ENCODE measurements at regions not wholly inside any gene's neighbourhood (a gene's known extent, or its start where the extent isn't known, plus 50 kb on each side); places are given as distances from the start of the nearest gene placed in this dataset.
A peak's percentile ranks its signal among the peaks of the same experiment; 100 is the strongest.

- TF ChIP-seq FOXM1 (IDR thresholded peaks at IDR 0.05; ENCODE audit: borderline replicate concordance, low read depth) (no peak), CREB1 (IDR thresholded peaks at IDR 0.05; ENCODE audit: low read depth) (no peak), YY1 (IDR thresholded peaks at IDR 0.05; ENCODE audit: low read depth) (no peak), ZBTB7A (IDR thresholded peaks at IDR 0.05; ENCODE audit: low read depth) (no peak), RAD21 (IDR thresholded peaks at IDR 0.05; ENCODE audit: low read depth) (no peak), EGR1 (IDR thresholded peaks at IDR 0.05) (no peak), TAF1 (IDR thresholded peaks at IDR 0.05; ENCODE audit: low read depth) (no peak), CEBPB (IDR thresholded peaks at IDR 0.05) (no peak), EP300 (IDR thresholded peaks at IDR 0.05; ENCODE audit: borderline replicate concordance) (no peak), REST (IDR thresholded peaks at IDR 0.05; ENCODE audit: low read depth) (no peak), TCF12 (IDR thresholded peaks at IDR 0.05; ENCODE audit: low read depth) (no peak), NFIC (IDR thresholded peaks at IDR 0.05) (no peak), TEAD4 (IDR thresholded peaks at IDR 0.05) (no peak)
- TF ChIP-seq, protein P1, sequence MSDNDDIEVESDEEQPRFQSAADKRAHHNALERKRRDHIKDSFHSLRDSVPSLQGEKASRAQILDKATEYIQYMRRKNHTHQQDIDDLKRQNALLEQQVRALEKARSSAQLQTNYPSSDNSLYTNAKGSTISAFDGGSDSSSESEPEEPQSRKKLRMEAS (IDR thresholded peaks at IDR 0.05): no peak
- TF ChIP-seq, protein P2, sequence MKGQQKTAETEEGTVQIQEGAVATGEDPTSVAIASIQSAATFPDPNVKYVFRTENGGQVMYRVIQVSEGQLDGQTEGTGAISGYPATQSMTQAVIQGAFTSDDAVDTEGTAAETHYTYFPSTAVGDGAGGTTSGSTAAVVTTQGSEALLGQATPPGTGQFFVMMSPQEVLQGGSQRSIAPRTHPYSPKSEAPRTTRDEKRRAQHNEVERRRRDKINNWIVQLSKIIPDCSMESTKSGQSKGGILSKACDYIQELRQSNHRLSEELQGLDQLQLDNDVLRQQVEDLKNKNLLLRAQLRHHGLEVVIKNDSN (IDR thresholded peaks at IDR 0.05): no peak
Measured at GRCh38 chr7:26441611-26442277, 150.1 kb downstream of the SNX10 start.

DNA sequence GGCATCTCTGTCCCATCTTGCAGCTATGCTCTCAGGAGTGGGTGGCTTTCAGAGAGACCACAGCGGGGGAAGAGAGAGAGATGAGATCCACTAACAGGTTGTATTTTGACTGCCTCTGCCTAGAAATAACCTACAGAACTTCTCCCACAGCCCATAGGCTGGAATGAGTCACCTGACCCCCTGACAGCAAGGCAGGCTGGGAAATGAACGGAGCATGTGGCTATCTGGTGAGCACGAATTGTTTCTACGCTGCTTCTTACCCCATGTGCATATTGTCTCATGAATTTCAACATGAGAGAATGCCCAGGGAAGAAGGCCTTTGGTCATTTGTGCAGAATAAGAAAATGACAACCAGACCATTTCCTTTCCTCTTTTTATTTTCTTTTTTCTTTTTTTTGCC is 151.3 kb downstream of the SNX10 start:
- TF ChIP-seq, protein P2 (IDR thresholded peaks at IDR 0.05): peak; percentile 45; the same call in 1 of the 2 replicates
- TF ChIP-seq CREB1 (IDR thresholded peaks at IDR 0.05; ENCODE audit: low read depth): no peak

DNA sequence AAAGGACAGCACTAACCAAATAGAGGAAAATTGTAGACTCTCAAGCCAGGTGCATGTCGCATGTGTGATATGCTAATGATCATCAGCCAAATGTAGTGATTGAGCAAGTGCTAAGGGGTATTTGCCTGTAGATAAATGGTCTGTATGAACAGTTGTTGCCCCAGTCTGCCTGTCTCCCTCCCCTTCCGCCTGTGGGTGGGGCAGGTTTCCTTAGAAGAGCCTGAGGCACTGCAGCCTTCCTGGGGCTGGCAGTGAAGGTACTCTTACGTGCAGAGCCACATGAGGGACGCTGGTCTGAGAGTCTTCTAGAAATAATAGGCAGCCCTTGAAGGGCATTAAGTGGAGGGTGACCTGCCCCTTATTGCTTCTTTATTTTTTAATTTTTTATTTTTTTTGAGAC is 152.1 kb downstream of the SNX10 start:
- no peak for TF ChIP-seq TCF12 (IDR thresholded peaks at IDR 0.05; ENCODE audit: low read depth)
- no peak for TF ChIP-seq REST (IDR thresholded peaks at IDR 0.05; ENCODE audit: low read depth)
- TF ChIP-seq NFIC (IDR thresholded peaks at IDR 0.05): no peak
- no peak for TF ChIP-seq YY1 (IDR thresholded peaks at IDR 0.05; ENCODE audit: low read depth)

DNA sequence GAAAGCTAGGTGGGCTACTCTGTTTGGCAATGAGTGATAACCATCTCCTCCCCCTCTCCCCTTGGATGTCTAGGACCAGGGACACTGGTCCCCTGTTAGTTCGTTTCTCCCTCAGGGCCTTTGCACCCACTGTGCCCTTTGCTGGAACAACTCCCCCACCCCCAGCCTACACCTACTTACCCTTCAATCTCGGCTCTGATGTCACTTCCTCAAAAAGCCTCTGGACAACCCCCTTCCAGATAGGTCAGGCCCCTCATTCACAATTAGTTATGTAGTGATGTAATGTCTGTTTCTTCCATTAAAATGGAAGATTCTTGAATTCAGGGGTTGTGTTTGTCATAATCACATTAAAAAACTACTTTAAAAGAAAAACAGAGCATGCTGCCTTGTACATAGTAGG is 152.9 kb downstream of the SNX10 start:
- no peak for TF ChIP-seq YY1 (IDR thresholded peaks at IDR 0.05; ENCODE audit: low read depth)
- TF ChIP-seq, protein P1 (IDR thresholded peaks at IDR 0.05): no peak
- TF ChIP-seq RAD21 (IDR thresholded peaks at IDR 0.05; ENCODE audit: low read depth): no peak
- no peak for TF ChIP-seq CEBPB (IDR thresholded peaks at IDR 0.05)
- no peak for TF ChIP-seq REST (IDR thresholded peaks at IDR 0.05; ENCODE audit: low read depth)
- no peak for TF ChIP-seq ZBTB7A (IDR thresholded peaks at IDR 0.05; ENCODE audit: low read depth)
- TF ChIP-seq, protein P2 (IDR thresholded peaks at IDR 0.05): no peak
- no peak for TF ChIP-seq EGR1 (IDR thresholded peaks at IDR 0.05)
- TF ChIP-seq TAF1 (IDR thresholded peaks at IDR 0.05; ENCODE audit: low read depth): no peak
- TF ChIP-seq NFIC (IDR thresholded peaks at IDR 0.05): no peak
- no peak for TF ChIP-seq CREB1 (IDR thresholded peaks at IDR 0.05; ENCODE audit: low read depth)
- TF ChIP-seq EP300 (IDR thresholded peaks at IDR 0.05; ENCODE audit: borderline replicate concordance): no peak
- no peak for TF ChIP-seq TCF12 (IDR thresholded peaks at IDR 0.05; ENCODE audit: low read depth)

Measured in Ishikawa (cell line).